ENCODE measurements at regions not wholly inside any gene's neighbourhood (a gene's known extent, or its start where the extent isn't known, plus 50 kb on each side); places are given as distances from the start of the nearest gene placed in this dataset.

- no peak for DNase-seq (ENCODE audit: low read depth, low spot score)
- H3K4me3 ChIP-seq (ENCODE audit: low read length) = no peak overlapping the region
Observed at GRCh38 chr1:5752746-5753548, 239.3 kb downstream of the NPHP4 start.

GRCh38 chr1:5751833-5752745, 240.1 kb downstream of the NPHP4 start:
- no peak for DNase-seq (ENCODE audit: low read depth, low spot score)
- H3K4me3 ChIP-seq (ENCODE audit: low read length) = no peak overlapping the region

GRCh38 chr1:5751163-5751540, 241.1 kb downstream of the NPHP4 start:
- no peak for DNase-seq (ENCODE audit: low read depth, low spot score)
- H3K4me3 ChIP-seq (ENCODE audit: low read length) = no peak overlapping the region

GRCh38 chr1:5750186-5751162, 241.8 kb downstream of the NPHP4 start:
- no peak for DNase-seq (ENCODE audit: low read depth, low spot score)

GRCh38 chr1:5748286-5749225, 243.7 kb downstream of the NPHP4 start:
- DNase-seq (ENCODE audit: low read depth, low spot score) = no peak

More at GRCh38 chr1:5750186-5751162, 241.8 kb downstream of the NPHP4 start:
- H3K4me3 ChIP-seq (ENCODE audit: low read length) = no peak overlapping the region

GRCh38 chr1:5747426-5748285, 244.6 kb downstream of the NPHP4 start:
- no peak overlapping the region for H3K4me3 ChIP-seq (ENCODE audit: low read length)
- DNase-seq (ENCODE audit: low read depth, low spot score) = peak; percentile 3

More at GRCh38 chr1:5748286-5749225, 243.7 kb downstream of the NPHP4 start:
- no peak overlapping the region for H3K4me3 ChIP-seq (ENCODE audit: low read length)

GRCh38 chr1:5746611-5747425, 245.4 kb downstream of the NPHP4 start:
- DNase-seq (ENCODE audit: low read depth, low spot score) = no peak
- H3K4me3 ChIP-seq (ENCODE audit: low read length) = no peak overlapping the region

GRCh38 chr1:5745800-5746610, 246.2 kb downstream of the NPHP4 start:
- peak; percentile 45 for DNase-seq (ENCODE audit: low read depth, low spot score)
- no peak overlapping the region for H3K4me3 ChIP-seq (ENCODE audit: low read length)

GRCh38 chr1:5744911-5745799, 247.1 kb downstream of the NPHP4 start:
- no peak overlapping the region for H3K4me3 ChIP-seq (ENCODE audit: low read length)
- no peak for DNase-seq (ENCODE audit: low read depth, low spot score)

GRCh38 chr1:5744341-5744740, 247.9 kb downstream of the NPHP4 start:
- H3K4me3 ChIP-seq (ENCODE audit: low read length) = no peak overlapping the region
- no peak for DNase-seq (ENCODE audit: low read depth, low spot score)

- DNase-seq (ENCODE audit: low read depth, low spot score) = no peak
- no peak overlapping the region for H3K4me3 ChIP-seq (ENCODE audit: low read length)
Observed at GRCh38 chr1:5743435-5744095, 248.7 kb downstream of the NPHP4 start.

- no peak overlapping the region for H3K4me3 ChIP-seq (ENCODE audit: low read length)
- DNase-seq (ENCODE audit: low read depth, low spot score) = no peak
Observed at GRCh38 chr1:5742801-5743200, 249.4 kb downstream of the NPHP4 start.

GRCh38 chr1:5742032-5742431, 250.2 kb downstream of the NPHP4 start:
- no peak overlapping the region for H3K4me3 ChIP-seq (ENCODE audit: low read length)
- DNase-seq (ENCODE audit: low read depth, low spot score) = no peak
